GM10248 (cell line): ENCODE measurements at regions not wholly inside any gene's neighbourhood (a gene's known extent, or its start where the extent isn't known, plus 50 kb on each side); places are given as distances from the start of the nearest gene placed in this dataset.

Experiments used
- CTCF ChIA-PET: fragments of 300-600 bp; sonication (Branson Sonifier 250); formaldehyde crosslinking; extraction: SDS; loops from one replicate; lab custom pipeline; 2021; ENCODE audit warnings: antibody characterized with exemption; lab: Yijun Ruan, JAX
- POLR2A ChIA-PET: fragments of 350-650 bp; sonication (Branson Sonifier 250); formaldehyde crosslinking; extraction: SDS; loops from one replicate; lab custom pipeline; 2020; ENCODE audit warnings: antibody characterized with exemption; lab: Yijun Ruan, JAX
- DNase-seq: peaks from one replicate; pipeline ENCODE4 v3.0.0; 2012; ENCODE audit errors: extremely low spot score
- TF ChIP-seq, protein P1 (sequence below): IDR thresholded peaks from 2 replicates; pipeline ENCODE4 v1.5.1; 2012; ENCODE audit warnings: mild to moderate bottlenecking, low read depth; ENCODE audit errors: extremely low read depth, missing control alignments, control extremely low read depth

DNA sequence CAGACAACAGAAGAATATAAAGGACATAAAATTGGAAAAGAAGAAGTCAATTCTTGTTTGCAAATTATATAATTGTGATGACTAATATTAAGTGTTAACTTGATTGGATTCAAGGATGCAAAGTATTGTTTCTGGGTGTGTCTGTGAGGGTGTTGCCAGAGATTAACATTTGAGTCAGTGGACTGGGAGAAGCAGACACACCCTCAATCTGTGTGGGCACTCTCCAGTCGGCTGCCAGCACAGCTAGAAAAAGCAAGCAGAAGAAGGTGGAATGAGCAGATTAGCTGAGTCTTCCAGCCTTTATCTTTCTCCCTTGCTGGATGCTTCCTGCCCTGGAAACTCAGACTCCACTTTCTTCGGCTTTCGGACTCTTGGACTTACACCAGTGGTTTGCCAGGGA is 51.7 kb downstream of the UBE2NL start:
- ChIA-PET CTCF (no interaction called here), POLR2A (no interaction called here)
- TF ChIP-seq, protein P1, sequence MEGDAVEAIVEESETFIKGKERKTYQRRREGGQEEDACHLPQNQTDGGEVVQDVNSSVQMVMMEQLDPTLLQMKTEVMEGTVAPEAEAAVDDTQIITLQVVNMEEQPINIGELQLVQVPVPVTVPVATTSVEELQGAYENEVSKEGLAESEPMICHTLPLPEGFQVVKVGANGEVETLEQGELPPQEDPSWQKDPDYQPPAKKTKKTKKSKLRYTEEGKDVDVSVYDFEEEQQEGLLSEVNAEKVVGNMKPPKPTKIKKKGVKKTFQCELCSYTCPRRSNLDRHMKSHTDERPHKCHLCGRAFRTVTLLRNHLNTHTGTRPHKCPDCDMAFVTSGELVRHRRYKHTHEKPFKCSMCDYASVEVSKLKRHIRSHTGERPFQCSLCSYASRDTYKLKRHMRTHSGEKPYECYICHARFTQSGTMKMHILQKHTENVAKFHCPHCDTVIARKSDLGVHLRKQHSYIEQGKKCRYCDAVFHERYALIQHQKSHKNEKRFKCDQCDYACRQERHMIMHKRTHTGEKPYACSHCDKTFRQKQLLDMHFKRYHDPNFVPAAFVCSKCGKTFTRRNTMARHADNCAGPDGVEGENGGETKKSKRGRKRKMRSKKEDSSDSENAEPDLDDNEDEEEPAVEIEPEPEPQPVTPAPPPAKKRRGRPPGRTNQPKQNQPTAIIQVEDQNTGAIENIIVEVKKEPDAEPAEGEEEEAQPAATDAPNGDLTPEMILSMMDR: no peak
- DNase-seq: no peak

DNA sequence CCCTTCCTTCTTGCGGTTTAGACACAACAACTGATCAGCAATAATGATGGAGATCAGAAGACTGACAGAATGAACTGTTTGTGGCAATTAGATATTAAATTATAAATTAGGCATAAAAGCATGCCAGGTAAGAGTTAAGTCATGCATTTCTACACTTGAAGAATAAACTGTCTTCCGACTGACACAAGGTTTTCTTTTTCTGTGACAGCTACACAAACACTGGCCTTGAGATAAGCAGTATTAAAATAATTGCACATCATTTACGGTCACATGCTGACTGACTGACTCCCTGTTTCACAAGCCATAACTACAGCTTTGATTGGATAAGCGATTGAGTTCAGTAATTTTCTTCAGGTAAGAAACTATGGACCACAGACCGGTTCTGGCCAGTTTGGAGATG is 56.2 kb downstream of the UBE2NL start:
- TF ChIP-seq, protein P1: no peak
- ChIA-PET CTCF (no interaction called here), POLR2A (no interaction called here)
- DNase-seq: no peak

DNA sequence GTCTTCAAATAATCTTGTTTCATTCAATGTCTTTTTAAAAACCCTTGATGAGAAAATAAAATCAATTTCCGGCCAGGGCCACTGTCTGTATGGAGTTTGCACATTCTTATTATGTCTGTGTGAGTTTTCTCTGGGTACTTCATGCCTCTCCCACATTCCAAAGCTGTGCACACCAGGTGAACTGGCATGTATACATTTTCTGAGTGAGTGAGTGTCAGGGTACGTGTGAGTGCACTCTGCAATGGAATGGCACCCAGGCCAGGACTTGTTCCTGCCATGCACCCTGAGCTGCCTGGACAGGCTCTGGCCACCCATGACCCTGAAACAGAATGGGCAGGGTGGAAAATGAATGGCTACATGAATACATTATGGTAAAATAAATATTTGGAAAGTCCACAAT is 61.3 kb downstream of the UBE2NL start:
- DNase-seq: no peak
- CTCF ChIA-PET: no interaction called here
- POLR2A ChIA-PET: no interaction called here
- TF ChIP-seq, protein P1: no peak

GRCh38 chrX:143964549-143964948 is 80.7 kb downstream of the UBE2NL start:
- CTCF ChIA-PET: no interaction called here
- POLR2A ChIA-PET: no interaction called here
- DNase-seq: no peak
- TF ChIP-seq, protein P1: no peak

GRCh38 chrX:143988356-143988755 is 104.5 kb downstream of the UBE2NL start:
- CTCF ChIA-PET: no interaction called here
- TF ChIP-seq, protein P1: no peak
- POLR2A ChIA-PET: no interaction called here
- DNase-seq: no peak

GRCh38 chrX:143994206-143994605 is 110.3 kb downstream of the UBE2NL start:
- DNase-seq: no peak
- POLR2A ChIA-PET: no interaction called here
- TF ChIP-seq, protein P1: no peak
- CTCF ChIA-PET: interaction anchor here (0.6 kb wide), 1 partner anchor 345 kb away, joined by 3 read pairs; no protein-coding TSS in a partner anchor

- CTCF ChIA-PET: no interaction called here
- TF ChIP-seq, protein P1: no peak
- no peak for DNase-seq
- POLR2A ChIA-PET: no interaction called here
Observed at GRCh38 chrX:143998261-143998660, 114.4 kb downstream of the UBE2NL start.
